ENCODE measurements at regions not wholly inside any gene's neighbourhood (a gene's known extent, or its start where the extent isn't known, plus 50 kb on each side); places are given as distances from the start of the nearest gene placed in this dataset.

DNA sequence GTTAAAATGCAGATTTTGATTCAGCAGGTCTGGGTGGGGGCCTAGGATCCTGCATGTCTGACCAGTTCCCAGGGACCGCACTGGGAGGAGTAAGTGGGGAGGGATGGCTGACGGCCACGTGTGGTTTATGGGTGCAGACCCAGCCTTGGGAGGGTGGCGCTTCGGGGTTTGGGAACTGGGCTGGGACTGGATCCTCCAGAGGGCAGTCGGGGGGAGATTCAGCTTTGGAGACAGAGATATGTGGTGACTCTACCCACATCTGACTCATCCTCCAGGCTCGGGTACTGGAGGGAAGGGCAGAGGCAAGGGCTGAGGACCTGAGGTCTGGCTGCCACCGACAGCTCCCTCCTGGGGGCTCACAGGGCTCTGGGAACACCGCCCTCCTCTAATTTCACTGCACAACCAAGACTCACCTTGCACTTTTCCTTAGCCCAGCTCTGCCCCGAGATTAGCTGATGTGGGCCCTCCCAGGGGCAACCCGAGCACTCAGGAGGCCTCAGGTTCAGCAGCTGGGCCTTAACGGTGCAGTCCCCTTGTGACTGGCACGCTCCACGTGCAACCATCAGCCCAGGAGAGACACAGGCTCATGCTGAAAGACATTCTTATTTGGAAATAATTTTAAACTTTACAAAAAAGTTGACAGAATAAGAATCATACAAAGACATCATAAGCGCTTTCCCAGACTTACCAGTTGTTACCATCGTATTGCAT is 172.8 kb upstream of the PMEPA1 start (continued):
- TF ChIP-seq BACH1 (IDR thresholded peaks at IDR 0.05; ENCODE audit: borderline replicate concordance), result no peak
- no peak for TF ChIP-seq BCL11A (IDR thresholded peaks at IDR 0.05; ENCODE audit: low read depth, low read length)
- TF ChIP-seq TCF7 (IDR thresholded peaks at IDR 0.05; ENCODE audit: borderline replicate concordance), result no peak
- no peak for TF ChIP-seq RAD51 (IDR thresholded peaks at IDR 0.05)

DNA sequence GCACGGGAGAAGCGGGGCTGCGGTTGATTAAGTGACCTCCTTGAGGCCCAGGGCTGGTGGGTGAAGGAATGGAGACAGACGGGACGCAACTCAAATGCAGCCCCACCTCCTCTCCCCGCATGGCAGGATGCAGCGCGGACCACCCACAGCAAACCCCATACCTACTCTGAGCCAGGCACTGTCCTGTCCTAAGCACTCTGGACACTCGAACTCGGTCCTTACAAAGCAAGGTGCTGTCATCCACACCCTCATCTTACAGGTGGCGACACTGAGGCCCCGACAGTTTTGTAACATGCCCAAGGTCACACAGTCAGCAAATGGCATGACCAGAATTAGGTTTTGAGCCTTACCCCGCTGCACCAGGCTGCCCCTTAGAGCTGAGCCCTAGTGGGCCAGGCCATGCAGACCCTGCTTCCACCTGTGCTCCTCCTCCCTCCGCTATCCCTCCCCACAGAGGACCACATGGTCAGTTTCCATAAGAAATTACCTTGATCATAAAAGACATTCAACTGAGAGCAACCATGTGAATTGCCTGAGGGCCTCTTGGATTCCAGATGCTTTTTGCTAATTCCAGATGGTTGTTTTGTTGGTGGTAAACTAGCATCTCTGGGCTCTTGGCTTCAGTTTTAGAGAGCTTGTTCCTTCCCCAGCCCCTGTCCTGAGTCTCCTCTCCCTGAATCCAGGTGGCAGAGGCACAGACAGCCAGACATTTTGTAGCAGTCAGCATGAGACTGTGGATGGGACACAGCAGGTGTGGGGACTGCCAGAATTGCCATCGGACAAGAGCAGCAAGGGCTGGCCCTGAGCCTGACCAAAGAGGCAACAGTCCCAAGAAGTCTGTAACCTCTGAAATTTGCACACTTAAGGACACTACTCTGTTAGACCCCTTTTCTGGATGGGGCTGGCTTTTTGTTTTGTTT is 171.9 kb upstream of the PMEPA1 start:
- H3K9ac ChIP-seq (ENCODE audit: control insufficient read depth, insufficient read depth, low read length), result no peak overlapping the region
- 53% methylated on average over 15 of the region's 15 CpGs for WGBS (ENCODE audit: insufficient coverage, insufficient replicate concordance, low lambda C conversion rate, missing lambda C conversion rate)
- H4K20me1 ChIP-seq (ENCODE audit: control insufficient read depth, insufficient read depth), result no peaks in the 10 kb centered on the region
- intact Hi-C loops (cut with micrococcal nuclease; ENCODE audit: unreplicated experiment) (no loop called here), in situ Hi-C loops (cut with MboI) (no loop called here)
- RAD21 ChIA-PET (ENCODE audit: unreplicated experiment), result no interaction called here
- no TSS peak for BruUV-seq (replicated peaks)
- DNase-seq (ENCODE audit: low read depth, low spot score) (no peak), ATAC-seq (no peak), FAIRE-seq (no peak)
- no peak overlapping the region for H2AFZ ChIP-seq (ENCODE audit: control insufficient read depth, low read depth, low read length)
- no peak overlapping the region for H3K27ac ChIP-seq (ENCODE audit: control insufficient read depth, insufficient read depth)
- POLR2A ChIA-PET, result no interaction called here
- no peaks in the 10 kb centered on the region for H3K36me3 ChIP-seq (ENCODE audit: control insufficient read depth in 2 of 2, insufficient read depth in 2 of 2, low read length in 1 of 2)
- TF ChIP-seq NBN (IDR thresholded peaks at IDR 0.05) (no peak), IKZF2 (IDR thresholded peaks at IDR 0.05) (no peak), JUND (IDR thresholded peaks at IDR 0.05; ENCODE audit: low read depth, low read length) (no peak), TCF7 (IDR thresholded peaks at IDR 0.05; ENCODE audit: borderline replicate concordance) (no peak), NRF1 (conservative IDR thresholded peaks at IDR 0.05; ENCODE audit: low read depth, low read length) (no peak), CHD1 (IDR thresholded peaks at IDR 0.05; ENCODE audit: low read depth, low read length) (no peak)
- TF ChIP-seq, protein P1, sequence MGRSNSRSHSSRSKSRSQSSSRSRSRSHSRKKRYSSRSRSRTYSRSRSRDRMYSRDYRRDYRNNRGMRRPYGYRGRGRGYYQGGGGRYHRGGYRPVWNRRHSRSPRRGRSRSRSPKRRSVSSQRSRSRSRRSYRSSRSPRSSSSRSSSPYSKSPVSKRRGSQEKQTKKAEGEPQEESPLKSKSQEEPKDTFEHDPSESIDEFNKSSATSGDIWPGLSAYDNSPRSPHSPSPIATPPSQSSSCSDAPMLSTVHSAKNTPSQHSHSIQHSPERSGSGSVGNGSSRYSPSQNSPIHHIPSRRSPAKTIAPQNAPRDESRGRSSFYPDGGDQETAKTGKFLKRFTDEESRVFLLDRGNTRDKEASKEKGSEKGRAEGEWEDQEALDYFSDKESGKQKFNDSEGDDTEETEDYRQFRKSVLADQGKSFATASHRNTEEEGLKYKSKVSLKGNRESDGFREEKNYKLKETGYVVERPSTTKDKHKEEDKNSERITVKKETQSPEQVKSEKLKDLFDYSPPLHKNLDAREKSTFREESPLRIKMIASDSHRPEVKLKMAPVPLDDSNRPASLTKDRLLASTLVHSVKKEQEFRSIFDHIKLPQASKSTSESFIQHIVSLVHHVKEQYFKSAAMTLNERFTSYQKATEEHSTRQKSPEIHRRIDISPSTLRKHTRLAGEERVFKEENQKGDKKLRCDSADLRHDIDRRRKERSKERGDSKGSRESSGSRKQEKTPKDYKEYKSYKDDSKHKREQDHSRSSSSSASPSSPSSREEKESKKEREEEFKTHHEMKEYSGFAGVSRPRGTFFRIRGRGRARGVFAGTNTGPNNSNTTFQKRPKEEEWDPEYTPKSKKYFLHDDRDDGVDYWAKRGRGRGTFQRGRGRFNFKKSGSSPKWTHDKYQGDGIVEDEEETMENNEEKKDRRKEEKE (IDR thresholded peaks at IDR 0.05), result no peak
- no peaks in the 10 kb centered on the region for H3K79me2 ChIP-seq (ENCODE audit: control insufficient read depth, insufficient read depth, low read length)
- no peaks in the 10 kb centered on the region for H3K4me1 ChIP-seq (ENCODE audit: control insufficient read depth, insufficient read depth, low read length)
- H3K27me3 ChIP-seq (replicated peaks in 1 of 2; ENCODE audit: control insufficient read depth in 2 of 2, insufficient read depth in 2 of 2, low read length in 1 of 2), result peaks cover 3 to 5% of the 10 kb centered on the region in 2 experiments; a peak in 2 of 4 replicates
- H3K4me3 ChIP-seq, result no peak overlapping the region
- CTCF ChIA-PET, result no interaction called here
- SMC1A ChIA-PET (ENCODE audit: uncharacterized antibody, unreplicated experiment), result no interaction called here
- H3K9me3 ChIP-seq (replicated peaks; ENCODE audit: control insufficient read depth, insufficient read depth, low read length), result no peaks in the 10 kb centered on the region
- no peak overlapping the region for H3K4me2 ChIP-seq (ENCODE audit: control insufficient read depth, insufficient read depth)

Data from GM12878 (cell line).